Breast epithelium (tissue), 3 donors: ENCODE measurements at regions not wholly inside any gene's neighbourhood (a gene's known extent, or its start where the extent isn't known, plus 50 kb on each side); places are given as distances from the start of the nearest gene placed in this dataset.

ENCODE experiments used
- CTCF ChIP-seq, 3 donors: fragments of 450-650 bp; IDR thresholded peaks; one replicate each; pipeline ENCODE4 v1.5.1; 2016 to 2017; ENCODE audit warnings: antibody characterized with exemption in 3 of 3, mild to moderate bottlenecking in 3 of 3, moderate library complexity in 3 of 3
- POLR2A ChIP-seq: fragments of 450-650 bp; IDR thresholded peaks from one replicate; pipeline ENCODE4 v1.6.1; 2016; ENCODE audit warnings: antibody characterized with exemption, mild to moderate bottlenecking, moderate library complexity
- POLR2AphosphoS5 ChIP-seq, 3 donors: sonication (generic); formaldehyde crosslinking; IDR thresholded peaks; one replicate each; pipeline ENCODE4 v1.6.1; 2017; ENCODE audit warnings: antibody characterized with exemption in 3 of 3

- TF ChIP-seq POLR2A (no peak), CTCF (IDR thresholded peaks at IDR 0.05) (no peak), POLR2AphosphoS5 (IDR thresholded peaks at IDR 0.05) (no peak)
Measured at GRCh38 chr5:92421942-92422341, 1038.8 kb upstream of the ARRDC3 start.
